T-helper 2 cell (primary cell): ENCODE measurements at regions not wholly inside any gene's neighbourhood (a gene's known extent, or its start where the extent isn't known, plus 50 kb on each side); places are given as distances from the start of the nearest gene placed in this dataset.

ENCODE experiments used
- DNase-seq, 5 experiments: peaks; one replicate each; pipeline versions ENCODE4 v3.0.0 to v3.0.0-alpha.2; 2012 to 2022

- DNase-seq = no peak
Measured at GRCh38 chr10:107471911-107472310, 307.4 kb upstream of the SORCS1 start.

- DNase-seq = no peak
Measured at GRCh38 chr10:107453561-107453960, 289.1 kb upstream of the SORCS1 start.

GRCh38 chr10:107451047-107451446 lies 286.5 kb upstream of the SORCS1 start:
- no peak for DNase-seq

GRCh38 chr10:107450056-107450455 lies 285.6 kb upstream of the SORCS1 start:
- no peak for DNase-seq

- DNase-seq = no peak
Measured at GRCh38 chr10:107444443-107444842, 279.9 kb upstream of the SORCS1 start.

- DNase-seq = no peak
Measured at GRCh38 chr10:107443813-107444212, 279.3 kb upstream of the SORCS1 start.

GRCh38 chr10:107443326-107443725 lies 278.8 kb upstream of the SORCS1 start:
- DNase-seq = no peak

- no peak for DNase-seq
Measured at GRCh38 chr10:107442035-107442505, 277.6 kb upstream of the SORCS1 start.

GRCh38 chr10:107440741-107441140 lies 276.2 kb upstream of the SORCS1 start:
- DNase-seq = no peak

GRCh38 chr10:107437921-107438320 lies 273.4 kb upstream of the SORCS1 start:
- no peak for DNase-seq

GRCh38 chr10:107436568-107436967 lies 272.1 kb upstream of the SORCS1 start:
- DNase-seq = no peak

- no peak for DNase-seq
Measured at GRCh38 chr10:107434854-107435253, 270.3 kb upstream of the SORCS1 start.

- no peak for DNase-seq
Measured at GRCh38 chr10:107434201-107434600, 269.7 kb upstream of the SORCS1 start.

- DNase-seq = no peak
Measured at GRCh38 chr10:107433605-107434004, 269.1 kb upstream of the SORCS1 start.

- no peak for DNase-seq
Measured at GRCh38 chr10:107430446-107430845, 265.9 kb upstream of the SORCS1 start.

GRCh38 chr10:107427016-107427415 lies 262.5 kb upstream of the SORCS1 start:
- no peak for DNase-seq

GRCh38 chr10:107425931-107426553 lies 261.5 kb upstream of the SORCS1 start:
- DNase-seq = no peak

GRCh38 chr10:107424628-107425027 lies 260.1 kb upstream of the SORCS1 start:
- no peak for DNase-seq

GRCh38 chr10:107423903-107424302 lies 259.4 kb upstream of the SORCS1 start:
- DNase-seq = no peak

GRCh38 chr10:107422681-107423080 lies 258.2 kb upstream of the SORCS1 start:
- DNase-seq = no peak

- DNase-seq = no peak
Measured at GRCh38 chr10:107420196-107420595, 255.7 kb upstream of the SORCS1 start.

- DNase-seq = no peak
Measured at GRCh38 chr10:107418085-107418806, 253.7 kb upstream of the SORCS1 start.

GRCh38 chr10:107417446-107417845 lies 252.9 kb upstream of the SORCS1 start:
- no peak for DNase-seq

- DNase-seq = no peak
Measured at GRCh38 chr10:107415446-107415845, 250.9 kb upstream of the SORCS1 start.

GRCh38 chr10:107413971-107414370 lies 249.5 kb upstream of the SORCS1 start:
- DNase-seq = no peak
